ENCODE measurements at regions not wholly inside any gene's neighbourhood (a gene's known extent, or its start where the extent isn't known, plus 50 kb on each side); places are given as distances from the start of the nearest gene placed in this dataset.

GRCh38 chr6:16967470-16967817 lies 134.4 kb upstream of the STMND1 start:
- Histone ChIP-seq H3K4ac (ENCODE audit: low read depth in 1 of 2, low read length in 2 of 2) (no peak overlapping the region), H2BK12ac (ENCODE audit: low read length in 2 of 2) (no peak overlapping the region), H3K9me3 (ENCODE audit: control insufficient read depth, low read length) (no peaks in the 10 kb centered on the region), H3K27ac (ENCODE audit: low read length, poor library complexity, severe bottlenecking) (no peak overlapping the region), H3K36me3 (ENCODE audit: control insufficient read depth in 1 of 2, insufficient read depth in 2 of 2, low read depth in 1 of 2, low read length in 2 of 2) (no peaks in the 10 kb centered on the region), H4K8ac (ENCODE audit: low read length) (no peak overlapping the region), H3K79me1 (replicated peaks; ENCODE audit: low read length, poor library complexity, severe bottlenecking) (no peaks in the 10 kb centered on the region), H3K4me2 (ENCODE audit: low read length, poor library complexity, severe bottlenecking) (no peak overlapping the region), H4K91ac (ENCODE audit: low read length) (no peak overlapping the region), H2BK15ac (ENCODE audit: low read depth, poor library complexity, severe bottlenecking) (no peak overlapping the region), H3K4me3 (ENCODE audit: insufficient read depth in 1 of 2, low read depth in 1 of 2, low read length in 2 of 2) (no peak overlapping the region), H3K18ac (ENCODE audit: low read depth in 1 of 2, low read length in 2 of 2) (no peak overlapping the region), H3K14ac (ENCODE audit: low read length in 2 of 2) (no peak overlapping the region), H2BK5ac (ENCODE audit: low read depth, low read length, poor library complexity, severe bottlenecking) (no peak overlapping the region), H3K4me1 (ENCODE audit: control insufficient read depth, insufficient read depth, low read depth, low read length) (peaks cover 2% of the 10 kb centered on the region), H3K23ac (ENCODE audit: low read length in 2 of 2) (no peak overlapping the region), H2AFZ (ENCODE audit: low read depth, low read length) (no peak overlapping the region), H3K27me3 (ENCODE audit: control insufficient read depth in 1 of 2, insufficient read depth in 1 of 2, low read length in 2 of 2) (no peaks in the 10 kb centered on the region), H2BK120ac (ENCODE audit: low read depth, low read length) (no peak overlapping the region), H2AK5ac (ENCODE audit: low read length, severe bottlenecking) (no peak overlapping the region), H3K9ac (ENCODE audit: low read length) (no peak overlapping the region)
- 86% methylated on average over 1 of the region's 2 CpGs for WGBS
- DNase-seq: no peak

GRCh38 chr6:16966791-16967469 lies 134.9 kb upstream of the STMND1 start:
- Histone ChIP-seq H3K27ac (ENCODE audit: low read length, poor library complexity, severe bottlenecking) (no peak overlapping the region), H2BK120ac (ENCODE audit: low read depth, low read length) (no peak overlapping the region), H3K4me3 (ENCODE audit: insufficient read depth in 1 of 2, low read depth in 1 of 2, low read length in 2 of 2) (no peak overlapping the region), H4K91ac (ENCODE audit: low read length) (no peak overlapping the region), H3K4me2 (ENCODE audit: low read length, poor library complexity, severe bottlenecking) (no peak overlapping the region), H3K4ac (ENCODE audit: low read depth in 1 of 2, low read length in 2 of 2) (peak overlapping the region in 1 of 2 experiments; percentile 0), H2BK15ac (ENCODE audit: low read depth, poor library complexity, severe bottlenecking) (no peak overlapping the region), H3K4me1 (ENCODE audit: control insufficient read depth, insufficient read depth, low read depth, low read length) (peaks cover 2% of the 10 kb centered on the region), H3K79me1 (replicated peaks; ENCODE audit: low read length, poor library complexity, severe bottlenecking) (no peaks in the 10 kb centered on the region), H3K36me3 (ENCODE audit: control insufficient read depth in 1 of 2, insufficient read depth in 2 of 2, low read depth in 1 of 2, low read length in 2 of 2) (no peaks in the 10 kb centered on the region), H3K18ac (ENCODE audit: low read depth in 1 of 2, low read length in 2 of 2) (no peak overlapping the region), H2BK12ac (ENCODE audit: low read length in 2 of 2) (no peak overlapping the region), H2BK5ac (ENCODE audit: low read depth, low read length, poor library complexity, severe bottlenecking) (no peak overlapping the region), H3K9ac (ENCODE audit: low read length) (no peak overlapping the region), H3K27me3 (ENCODE audit: control insufficient read depth in 1 of 2, insufficient read depth in 1 of 2, low read length in 2 of 2) (no peaks in the 10 kb centered on the region), H2AFZ (ENCODE audit: low read depth, low read length) (no peak overlapping the region), H2AK5ac (ENCODE audit: low read length, severe bottlenecking) (no peak overlapping the region), H4K8ac (ENCODE audit: low read length) (no peak overlapping the region), H3K23ac (ENCODE audit: low read length in 2 of 2) (no peak overlapping the region), H3K9me3 (ENCODE audit: control insufficient read depth, low read length) (no peaks in the 10 kb centered on the region), H3K14ac (ENCODE audit: low read length in 2 of 2) (no peak overlapping the region)
- 100% methylated on average over 3 of the region's 5 CpGs for WGBS
- no peak for DNase-seq

GRCh38 chr6:16965689-16966088 lies 136.2 kb upstream of the STMND1 start:
- 97% methylated on average over 6 of the region's 8 CpGs for WGBS
- H3K79me1 ChIP-seq (replicated peaks; ENCODE audit: low read length, poor library complexity, severe bottlenecking): no peaks in the 10 kb centered on the region
- H3K4me3 ChIP-seq (ENCODE audit: insufficient read depth in 1 of 2, low read depth in 1 of 2, low read length in 2 of 2): no peak overlapping the region
- no peak overlapping the region for H3K4ac ChIP-seq (ENCODE audit: low read depth in 1 of 2, low read length in 2 of 2)
- no peak overlapping the region for H4K91ac ChIP-seq (ENCODE audit: low read length)
- H3K27ac ChIP-seq (ENCODE audit: low read length, poor library complexity, severe bottlenecking): no peak overlapping the region
- H3K36me3 ChIP-seq (ENCODE audit: control insufficient read depth in 1 of 2, insufficient read depth in 2 of 2, low read depth in 1 of 2, low read length in 2 of 2): no peaks in the 10 kb centered on the region
- H3K18ac ChIP-seq (ENCODE audit: low read depth in 1 of 2, low read length in 2 of 2): no peak overlapping the region
- no peak overlapping the region for H3K4me2 ChIP-seq (ENCODE audit: low read length, poor library complexity, severe bottlenecking)
- no peak overlapping the region for H3K23ac ChIP-seq (ENCODE audit: low read length in 2 of 2)
- H2BK12ac ChIP-seq (ENCODE audit: low read length in 2 of 2): peak overlapping the region in 1 of 2 experiments; percentile 63
- H3K27me3 ChIP-seq (ENCODE audit: control insufficient read depth in 1 of 2, insufficient read depth in 1 of 2, low read length in 2 of 2): no peaks in the 10 kb centered on the region
- H4K8ac ChIP-seq (ENCODE audit: low read length): no peak overlapping the region
- no peaks in the 10 kb centered on the region for H3K9me3 ChIP-seq (ENCODE audit: control insufficient read depth, low read length)
- no peak overlapping the region for H2BK5ac ChIP-seq (ENCODE audit: low read depth, low read length, poor library complexity, severe bottlenecking)
- H2BK15ac ChIP-seq (ENCODE audit: low read depth, poor library complexity, severe bottlenecking): no peak overlapping the region
- H2AFZ ChIP-seq (ENCODE audit: low read depth, low read length): no peak overlapping the region
- no peak overlapping the region for H2BK120ac ChIP-seq (ENCODE audit: low read depth, low read length)
- peaks cover 2% of the 10 kb centered on the region for H3K4me1 ChIP-seq (ENCODE audit: control insufficient read depth, insufficient read depth, low read depth, low read length)
- no peak overlapping the region for H3K14ac ChIP-seq (ENCODE audit: low read length in 2 of 2)
- no peak overlapping the region for H2AK5ac ChIP-seq (ENCODE audit: low read length, severe bottlenecking)
- no peak for DNase-seq
- H3K9ac ChIP-seq (ENCODE audit: low read length): no peak overlapping the region

- Histone ChIP-seq H3K4me2 (ENCODE audit: low read length, poor library complexity, severe bottlenecking) (peak overlapping the region; percentile 41), H3K4ac (ENCODE audit: low read depth in 1 of 2, low read length in 2 of 2) (no peak overlapping the region), H3K4me3 (ENCODE audit: insufficient read depth in 1 of 2, low read depth in 1 of 2, low read length in 2 of 2) (peak overlapping the region in 1 of 2 experiments; percentile 23), H3K18ac (ENCODE audit: low read depth in 1 of 2, low read length in 2 of 2) (no peak overlapping the region), H3K14ac (ENCODE audit: low read length in 2 of 2) (no peak overlapping the region), H2AK5ac (ENCODE audit: low read length, severe bottlenecking) (no peak overlapping the region), H3K4me1 (ENCODE audit: control insufficient read depth, insufficient read depth, low read depth, low read length) (peaks cover 2% of the 10 kb centered on the region), H3K36me3 (ENCODE audit: control insufficient read depth in 1 of 2, insufficient read depth in 2 of 2, low read depth in 1 of 2, low read length in 2 of 2) (no peaks in the 10 kb centered on the region), H4K91ac (ENCODE audit: low read length) (no peak overlapping the region), H3K9ac (ENCODE audit: low read length) (peak overlapping the region; percentile 64), H3K79me1 (replicated peaks; ENCODE audit: low read length, poor library complexity, severe bottlenecking) (no peaks in the 10 kb centered on the region), H2BK15ac (ENCODE audit: low read depth, poor library complexity, severe bottlenecking) (no peak overlapping the region), H3K23ac (ENCODE audit: low read length in 2 of 2) (no peak overlapping the region), H3K9me3 (ENCODE audit: control insufficient read depth, low read length) (no peaks in the 10 kb centered on the region), H3K27me3 (ENCODE audit: control insufficient read depth in 1 of 2, insufficient read depth in 1 of 2, low read length in 2 of 2) (no peaks in the 10 kb centered on the region), H4K8ac (ENCODE audit: low read length) (peak overlapping the region; percentile 12), H2BK5ac (ENCODE audit: low read depth, low read length, poor library complexity, severe bottlenecking) (no peak overlapping the region), H2BK12ac (ENCODE audit: low read length in 2 of 2) (peak overlapping the region in 1 of 2 experiments; percentile 69), H2BK120ac (ENCODE audit: low read depth, low read length) (no peak overlapping the region), H3K27ac (ENCODE audit: low read length, poor library complexity, severe bottlenecking) (no peak overlapping the region), H2AFZ (ENCODE audit: low read depth, low read length) (no peak overlapping the region)
- DNase-seq: peak; percentile 78
- 31% methylated on average over 20 of the region's 21 CpGs for WGBS
Observed at GRCh38 chr6:16964553-16965499, 137.0 kb upstream of the STMND1 start.

All from mesenchymal stem cell (in vitro differentiated cells and primary cell).